GM12878 (cell line): ENCODE measurements at regions not wholly inside any gene's neighbourhood (a gene's known extent, or its start where the extent isn't known, plus 50 kb on each side); places are given as distances from the start of the nearest gene placed in this dataset.

ENCODE experiments used
- FOS ChIP-seq: IDR thresholded peaks from 3 replicates; pipeline ENCODE4 v1.6.1; 2011; ENCODE audit warnings: borderline replicate concordance; ENCODE audit not compliant: insufficient read length; ENCODE audit errors: extremely low read depth
- HDAC2 ChIP-seq: fragments of 200-600 bp; sonication (generic); IDR thresholded peaks from 2 replicates; pipeline ENCODE4 v1.6.1; 2017
- RAD51 ChIP-seq: fragments of 450-650 bp; IDR thresholded peaks from 2 replicates; pipeline ENCODE4 v1.6.1; 2016; ENCODE audit warnings: moderate library complexity, mild to moderate bottlenecking, inconsistent platforms
- SMC3 ChIP-seq: IDR thresholded peaks from 2 replicates; pipeline ENCODE4 v1.6.1; 2011; ENCODE audit warnings: low read length, improper control_type of control experiment, borderline replicate concordance
- YY1 ChIP-seq: IDR thresholded peaks from 2 replicates; pipeline ENCODE4 v1.6.1; 2011; ENCODE audit warnings: low read depth, mild to moderate bottlenecking, low read length
- ZNF207 ChIP-seq: fragments of 450-650 bp; IDR thresholded peaks from 2 replicates; pipeline ENCODE4 v1.6.1; 2014; ENCODE audit warnings: antibody characterized with exemption, mild to moderate bottlenecking, borderline replicate concordance
- ZNF384 ChIP-seq: IDR thresholded peaks from 2 replicates; pipeline ENCODE4 v1.6.1; 2012; ENCODE audit warnings: low read depth, mild to moderate bottlenecking, low read length, improper control_type of control experiment, borderline replicate concordance
- TF ChIP-seq, protein P1 (sequence below), 3 experiments: IDR thresholded peaks in 2 of 3; conservative IDR thresholded peaks in 1 of 3; 2 replicates each; pipeline ENCODE4 v1.5.1; 2011; ENCODE audit warnings: low read depth in 3 of 3, low read length in 3 of 3, mild to moderate bottlenecking in 3 of 3, control low read depth in 2 of 3, moderate library complexity in 2 of 3, inconsistent platforms in 1 of 3, mixed read lengths in 1 of 3; ENCODE audit not compliant: control insufficient read depth in 2 of 3, insufficient read depth in 1 of 3; ENCODE audit errors: extremely low read depth in 1 of 3
- TF ChIP-seq, protein P2 (sequence below): fragments of 450-650 bp; IDR thresholded peaks from 2 replicates; pipeline ENCODE4 v1.6.1; 2017; ENCODE audit warnings: mild to moderate bottlenecking
- TF ChIP-seq, protein P3 (sequence below): IDR thresholded peaks from 2 replicates; pipeline ENCODE4 v1.6.1; 2012; ENCODE audit warnings: low read length, inconsistent platforms

DNA sequence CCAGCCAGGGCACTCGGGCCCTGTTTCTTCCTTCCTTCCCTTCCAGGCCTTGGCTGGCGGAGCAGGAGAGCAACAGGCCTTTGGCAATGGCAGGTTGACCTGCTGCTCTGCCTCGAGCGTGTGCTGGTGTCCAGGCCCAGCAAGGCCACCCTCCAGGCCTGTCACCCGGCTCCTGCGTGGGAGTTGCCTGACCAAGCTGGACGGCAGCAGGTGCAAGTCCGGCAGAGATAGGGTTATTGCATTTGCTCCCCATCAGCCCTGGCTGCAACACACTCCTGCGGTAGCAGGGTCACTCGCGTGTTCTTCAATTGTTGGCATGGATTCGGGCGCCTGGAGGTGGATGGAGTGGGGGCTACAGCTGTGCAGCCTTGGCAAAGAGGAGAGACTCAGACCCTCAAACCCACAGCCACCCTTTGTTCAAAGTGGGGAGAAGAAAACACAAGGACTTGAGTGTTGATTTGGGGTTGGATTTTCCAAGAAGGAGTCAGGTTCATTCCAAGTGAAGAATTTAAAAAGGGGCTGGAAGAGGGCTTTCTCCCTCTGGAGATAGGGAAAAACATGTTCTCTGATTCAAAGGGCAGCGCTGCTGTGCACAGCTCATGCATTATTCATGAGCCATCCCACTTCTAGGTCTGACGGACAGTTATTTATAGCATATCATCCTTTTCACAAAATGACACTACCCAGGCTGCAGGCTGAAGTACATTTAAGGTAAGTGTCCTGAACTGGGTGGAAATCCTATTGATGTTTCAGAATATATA is 64.2 kb upstream of the PITRM1 start:
- TF ChIP-seq ZNF384 (no peak), ZNF207 (no peak), YY1 (no peak), SMC3 (no peak), HDAC2 (no peak), RAD51 (no peak), FOS (no peak)
- TF ChIP-seq, protein P1, sequence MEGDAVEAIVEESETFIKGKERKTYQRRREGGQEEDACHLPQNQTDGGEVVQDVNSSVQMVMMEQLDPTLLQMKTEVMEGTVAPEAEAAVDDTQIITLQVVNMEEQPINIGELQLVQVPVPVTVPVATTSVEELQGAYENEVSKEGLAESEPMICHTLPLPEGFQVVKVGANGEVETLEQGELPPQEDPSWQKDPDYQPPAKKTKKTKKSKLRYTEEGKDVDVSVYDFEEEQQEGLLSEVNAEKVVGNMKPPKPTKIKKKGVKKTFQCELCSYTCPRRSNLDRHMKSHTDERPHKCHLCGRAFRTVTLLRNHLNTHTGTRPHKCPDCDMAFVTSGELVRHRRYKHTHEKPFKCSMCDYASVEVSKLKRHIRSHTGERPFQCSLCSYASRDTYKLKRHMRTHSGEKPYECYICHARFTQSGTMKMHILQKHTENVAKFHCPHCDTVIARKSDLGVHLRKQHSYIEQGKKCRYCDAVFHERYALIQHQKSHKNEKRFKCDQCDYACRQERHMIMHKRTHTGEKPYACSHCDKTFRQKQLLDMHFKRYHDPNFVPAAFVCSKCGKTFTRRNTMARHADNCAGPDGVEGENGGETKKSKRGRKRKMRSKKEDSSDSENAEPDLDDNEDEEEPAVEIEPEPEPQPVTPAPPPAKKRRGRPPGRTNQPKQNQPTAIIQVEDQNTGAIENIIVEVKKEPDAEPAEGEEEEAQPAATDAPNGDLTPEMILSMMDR (IDR thresholded peaks at IDR 0.05 in 2 of 3, conservative IDR thresholded peaks at IDR 0.05 in 1 of 3; ENCODE audit: control insufficient read depth in 2 of 3, extremely low read depth in 1 of 3, insufficient read depth in 1 of 3, low read depth in 3 of 3, low read length in 3 of 3): no peak
- TF ChIP-seq, protein P2, sequence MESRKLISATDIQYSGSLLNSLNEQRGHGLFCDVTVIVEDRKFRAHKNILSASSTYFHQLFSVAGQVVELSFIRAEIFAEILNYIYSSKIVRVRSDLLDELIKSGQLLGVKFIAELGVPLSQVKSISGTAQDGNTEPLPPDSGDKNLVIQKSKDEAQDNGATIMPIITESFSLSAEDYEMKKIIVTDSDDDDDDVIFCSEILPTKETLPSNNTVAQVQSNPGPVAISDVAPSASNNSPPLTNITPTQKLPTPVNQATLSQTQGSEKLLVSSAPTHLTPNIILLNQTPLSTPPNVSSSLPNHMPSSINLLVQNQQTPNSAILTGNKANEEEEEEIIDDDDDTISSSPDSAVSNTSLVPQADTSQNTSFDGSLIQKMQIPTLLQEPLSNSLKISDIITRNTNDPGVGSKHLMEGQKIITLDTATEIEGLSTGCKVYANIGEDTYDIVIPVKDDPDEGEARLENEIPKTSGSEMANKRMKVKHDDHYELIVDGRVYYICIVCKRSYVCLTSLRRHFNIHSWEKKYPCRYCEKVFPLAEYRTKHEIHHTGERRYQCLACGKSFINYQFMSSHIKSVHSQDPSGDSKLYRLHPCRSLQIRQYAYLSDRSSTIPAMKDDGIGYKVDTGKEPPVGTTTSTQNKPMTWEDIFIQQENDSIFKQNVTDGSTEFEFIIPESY: no peak
- TF ChIP-seq, protein P3, sequence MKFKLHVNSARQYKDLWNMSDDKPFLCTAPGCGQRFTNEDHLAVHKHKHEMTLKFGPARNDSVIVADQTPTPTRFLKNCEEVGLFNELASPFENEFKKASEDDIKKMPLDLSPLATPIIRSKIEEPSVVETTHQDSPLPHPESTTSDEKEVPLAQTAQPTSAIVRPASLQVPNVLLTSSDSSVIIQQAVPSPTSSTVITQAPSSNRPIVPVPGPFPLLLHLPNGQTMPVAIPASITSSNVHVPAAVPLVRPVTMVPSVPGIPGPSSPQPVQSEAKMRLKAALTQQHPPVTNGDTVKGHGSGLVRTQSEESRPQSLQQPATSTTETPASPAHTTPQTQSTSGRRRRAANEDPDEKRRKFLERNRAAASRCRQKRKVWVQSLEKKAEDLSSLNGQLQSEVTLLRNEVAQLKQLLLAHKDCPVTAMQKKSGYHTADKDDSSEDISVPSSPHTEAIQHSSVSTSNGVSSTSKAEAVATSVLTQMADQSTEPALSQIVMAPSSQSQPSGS: no peak
